ENCODE measurements at regions not wholly inside any gene's neighbourhood (a gene's known extent, or its start where the extent isn't known, plus 50 kb on each side); places are given as distances from the start of the nearest gene placed in this dataset.

- Histone ChIP-seq H4K5ac (ENCODE audit: low read depth, low read length) (no peak overlapping the region), H3K9me1 (ENCODE audit: insufficient read depth, low read length) (no peaks in the 10 kb centered on the region), H2BK5ac (ENCODE audit: low read depth, low read length, poor library complexity, severe bottlenecking) (no peak overlapping the region), H2BK120ac (ENCODE audit: low read depth, low read length) (no peak overlapping the region), H4K8ac (ENCODE audit: low read depth in 2 of 2, low read length in 2 of 2) (no peak overlapping the region), H2BK15ac (ENCODE audit: low read depth, low read length) (no peak overlapping the region), H3K9ac (ENCODE audit: low read depth, low read length) (no peak overlapping the region), H4K20me1 (ENCODE audit: insufficient read depth, low read length) (no peaks in the 10 kb centered on the region), H2AK9ac (replicated peaks; ENCODE audit: low read depth, low read length, poor library complexity) (no peak overlapping the region), H3K4ac (ENCODE audit: low read depth, low read length) (no peak overlapping the region), H2AFZ (replicated peaks; ENCODE audit: low read length, poor library complexity) (no peak overlapping the region), H3K18ac (ENCODE audit: low read depth, low read length) (no peak overlapping the region), H3K79me1 (ENCODE audit: low read depth in 1 of 2, low read length in 2 of 2) (no peaks in the 10 kb centered on the region), H3K23ac (ENCODE audit: low read depth, low read length) (no peak overlapping the region), H3K27ac (ENCODE audit: insufficient read depth, low read length) (no peak overlapping the region), H3K9me3 (ENCODE audit: control insufficient read depth, insufficient read depth, low read length) (no peaks in the 10 kb centered on the region), H3K4me2 (ENCODE audit: low read depth, low read length) (no peak overlapping the region), H3K27me3 (ENCODE audit: control insufficient read depth, insufficient read depth, low read length) (no peaks in the 10 kb centered on the region), H3K4me3 (ENCODE audit: insufficient read depth, low read depth, low read length) (no peak overlapping the region), H3K4me1 (ENCODE audit: control insufficient read depth, insufficient read depth, low read length) (no peaks in the 10 kb centered on the region), H2AK5ac (ENCODE audit: low read depth, low read length) (no peak overlapping the region), H3K56ac (ENCODE audit: extremely low read depth, insufficient read depth, low read length) (no peak overlapping the region), H2BK20ac (ENCODE audit: low read depth, low read length) (no peak overlapping the region), H3K36me3 (ENCODE audit: control insufficient read depth, insufficient read depth, low read length) (no peaks in the 10 kb centered on the region), H3K14ac (replicated peaks; ENCODE audit: low read depth, low read length) (no peak overlapping the region), H4K91ac (ENCODE audit: insufficient read depth, low read depth, low read length) (no peak overlapping the region)
- BruUV-seq (replicated peaks): no TSS peak
- no CpG with 5 or more reads among the region's 2 CpGs for WGBS, 2 experiments (ENCODE audit: extremely low coverage in 2 of 2, insufficient read length in 1 of 2)
- ATAC-seq (ENCODE audit: low read depth) (no peak), DNase-seq (peak; percentile 9)
- in situ Hi-C loops (cut with MboI; ENCODE audit: low sequenced_read_pairs): no loop called here
- intact Hi-C loops (cut with micrococcal nuclease): no loop called here
- CTCF ChIA-PET: no interaction called here
- no peak for TF ChIP-seq SMC3 (IDR thresholded peaks at IDR 0.05; ENCODE audit: low read depth, low read length)
- no peak for TF ChIP-seq BHLHE40 (IDR thresholded peaks at IDR 0.05; ENCODE audit: low read depth, low read length)
- no peak for TF ChIP-seq USF2 (IDR thresholded peaks at IDR 0.05; ENCODE audit: low read depth, low read length)
- TF ChIP-seq, protein P1, sequence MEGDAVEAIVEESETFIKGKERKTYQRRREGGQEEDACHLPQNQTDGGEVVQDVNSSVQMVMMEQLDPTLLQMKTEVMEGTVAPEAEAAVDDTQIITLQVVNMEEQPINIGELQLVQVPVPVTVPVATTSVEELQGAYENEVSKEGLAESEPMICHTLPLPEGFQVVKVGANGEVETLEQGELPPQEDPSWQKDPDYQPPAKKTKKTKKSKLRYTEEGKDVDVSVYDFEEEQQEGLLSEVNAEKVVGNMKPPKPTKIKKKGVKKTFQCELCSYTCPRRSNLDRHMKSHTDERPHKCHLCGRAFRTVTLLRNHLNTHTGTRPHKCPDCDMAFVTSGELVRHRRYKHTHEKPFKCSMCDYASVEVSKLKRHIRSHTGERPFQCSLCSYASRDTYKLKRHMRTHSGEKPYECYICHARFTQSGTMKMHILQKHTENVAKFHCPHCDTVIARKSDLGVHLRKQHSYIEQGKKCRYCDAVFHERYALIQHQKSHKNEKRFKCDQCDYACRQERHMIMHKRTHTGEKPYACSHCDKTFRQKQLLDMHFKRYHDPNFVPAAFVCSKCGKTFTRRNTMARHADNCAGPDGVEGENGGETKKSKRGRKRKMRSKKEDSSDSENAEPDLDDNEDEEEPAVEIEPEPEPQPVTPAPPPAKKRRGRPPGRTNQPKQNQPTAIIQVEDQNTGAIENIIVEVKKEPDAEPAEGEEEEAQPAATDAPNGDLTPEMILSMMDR (conservative IDR thresholded peaks at IDR 0.05; ENCODE audit: low read depth, low read length): no peak
- TF ChIP-seq RCOR1 (IDR thresholded peaks at IDR 0.05; ENCODE audit: insufficient replicate concordance, low read length): no peak
- no peak for TF ChIP-seq MAZ (IDR thresholded peaks at IDR 0.05; ENCODE audit: borderline replicate concordance, low read depth, low read length)
- no peak for TF ChIP-seq CHD1 (IDR thresholded peaks at IDR 0.05; ENCODE audit: low read depth, low read length)
- no peak for TF ChIP-seq POLR2A (IDR thresholded peaks at IDR 0.05; ENCODE audit: low read depth, low read length)
- TF ChIP-seq RFX5 (IDR thresholded peaks at IDR 0.05; ENCODE audit: low read depth, low read length): no peak
- no peak for TF ChIP-seq ELK1 (IDR thresholded peaks at IDR 0.05; ENCODE audit: borderline replicate concordance, low read depth, low read length)
- no peak for TF ChIP-seq RAD21 (IDR thresholded peaks at IDR 0.05; ENCODE audit: low read length)
- no peak for TF ChIP-seq MAFK (IDR thresholded peaks at IDR 0.05; ENCODE audit: low read depth, low read length)
- no peak for TF ChIP-seq MXI1 (IDR thresholded peaks at IDR 0.05; ENCODE audit: borderline replicate concordance, low read depth, low read length)
- TF ChIP-seq NFE2L2 (IDR thresholded peaks at IDR 0.05; ENCODE audit: low read depth, low read length): no peak
- dilution Hi-C loops (cut with HindIII; ENCODE audit: low sequenced_read_pairs, unreplicated experiment): no loop called here
- POLR2A ChIA-PET (ENCODE audit: unreplicated experiment): no interaction called here
Measured at GRCh38 chr2:221791844-221792243, 219.7 kb upstream of the EPHA4 start.
